Naive thymus-derived CD4-positive, alpha-beta T cell (primary cell): ENCODE measurements at regions not wholly inside any gene's neighbourhood (a gene's known extent, or its start where the extent isn't known, plus 50 kb on each side); places are given as distances from the start of the nearest gene placed in this dataset.

Experiments
- ATAC-seq: fragments of 150-1000 bp; cut with Tn5 transposase; 2 replicates; pipeline ENCODE4 v1.10.0; 2021; ENCODE audit warnings: mild to moderate bottlenecking, moderate library complexity
- CTCF ChIA-PET: fragments of 350-600 bp; sonication (Branson Sonifier 250); formaldehyde crosslinking; loops from one replicate; lab custom pipeline; 2021; ENCODE audit warnings: antibody characterized with exemption; lab: Charles Lee
- POLR2A ChIA-PET: fragments of 350-600 bp; sonication (Branson Sonifier 250); formaldehyde crosslinking; loops from one replicate; lab custom pipeline; 2021; ENCODE audit warnings: antibody characterized with exemption, inconsistent platforms; lab: Charles Lee
- DNase-seq, 9 donors: peaks; one replicate each; pipeline versions ENCODE4 v3.0.0 to v3.0.0-alpha.2; 2020 to 2022; ENCODE audit warnings: mixed read lengths in 1 of 9
- H3K27ac ChIP-seq: one replicate; pipeline ENCODE4 v1.7.0; 2013; ENCODE audit warnings: mild to moderate bottlenecking, low read depth, low read length, moderate library complexity
- H3K27me3 ChIP-seq, 2 donors: one replicate each; pipeline ENCODE4 v1.7.0; 2013; ENCODE audit warnings: low read length in 2 of 2, mild to moderate bottlenecking in 2 of 2, moderate library complexity in 2 of 2; ENCODE audit not compliant: control insufficient read depth in 2 of 2, insufficient read depth in 2 of 2
- H3K36me3 ChIP-seq, 3 experiments: 1 replicate in 2 of 3; 2 replicates in 1 of 3; pipeline ENCODE4 v1.7.0; 2013; ENCODE audit warnings: low read length in 3 of 3, mild to moderate bottlenecking in 3 of 3, moderate library complexity in 1 of 3; ENCODE audit not compliant: insufficient read depth in 3 of 3, control insufficient read depth in 2 of 3
- H3K4me1 ChIP-seq, 2 donors: one replicate each; pipeline ENCODE4 v1.7.0; 2013; ENCODE audit warnings: low read length in 2 of 2, mild to moderate bottlenecking in 2 of 2, moderate library complexity in 1 of 2; ENCODE audit not compliant: control insufficient read depth in 2 of 2, insufficient read depth in 2 of 2
- H3K4me3 ChIP-seq: 2 replicates; pipeline ENCODE4 v1.7.0; 2013; ENCODE audit warnings: mild to moderate bottlenecking, low read length
- H3K9me3 ChIP-seq, 3 experiments: 1 replicate in 2 of 3; 2 replicates in 1 of 3; pipeline ENCODE4 v1.7.0; 2013; ENCODE audit warnings: low read length in 3 of 3; ENCODE audit not compliant: control insufficient read depth in 2 of 3
- H3K27ac Mint-ChIP-seq, 9 donors: one replicate each; pipeline ENCODE4 v1.8.0; 2020 to 2022; ENCODE audit warnings: mixed read lengths in 9 of 9, mild to moderate bottlenecking in 8 of 9, moderate library complexity in 5 of 9, inconsistent platforms in 2 of 9
- H3K27me3 Mint-ChIP-seq, 5 donors: one replicate each; pipeline ENCODE4 v1.8.0; 2021 to 2022; ENCODE audit warnings: mixed read lengths in 5 of 5, mild to moderate bottlenecking in 1 of 5
- H3K36me3 Mint-ChIP-seq, 5 donors: one replicate each; pipeline ENCODE4 v1.8.0; 2020 to 2022; ENCODE audit warnings: mixed read lengths in 5 of 5, mild to moderate bottlenecking in 3 of 5, inconsistent platforms in 1 of 5
- H3K4me1 Mint-ChIP-seq, 7 donors: one replicate each; pipeline ENCODE4 v1.8.0; 2020 to 2022; ENCODE audit warnings: mixed read lengths in 7 of 7, mild to moderate bottlenecking in 3 of 7, inconsistent platforms in 1 of 7
- H3K4me3 Mint-ChIP-seq, 10 donors: one replicate each; pipeline ENCODE4 v1.8.0; 2020 to 2022; ENCODE audit warnings: mild to moderate bottlenecking in 10 of 10, mixed read lengths in 10 of 10, moderate library complexity in 6 of 10, inconsistent platforms in 2 of 10
- H3K9me3 Mint-ChIP-seq, 11 donors: one replicate each; pipeline ENCODE4 v1.8.0; 2020 to 2022; ENCODE audit warnings: mixed read lengths in 11 of 11, mild to moderate bottlenecking in 4 of 11, inconsistent platforms in 1 of 11, moderate library complexity in 1 of 11
- intact Hi-C, 2 donors: fragments of 100-400 bp; cut with micrococcal nuclease; formaldehyde crosslinking; loops; one replicate each; pipeline ENCODE4 v1.15.1; 2023

DNA sequence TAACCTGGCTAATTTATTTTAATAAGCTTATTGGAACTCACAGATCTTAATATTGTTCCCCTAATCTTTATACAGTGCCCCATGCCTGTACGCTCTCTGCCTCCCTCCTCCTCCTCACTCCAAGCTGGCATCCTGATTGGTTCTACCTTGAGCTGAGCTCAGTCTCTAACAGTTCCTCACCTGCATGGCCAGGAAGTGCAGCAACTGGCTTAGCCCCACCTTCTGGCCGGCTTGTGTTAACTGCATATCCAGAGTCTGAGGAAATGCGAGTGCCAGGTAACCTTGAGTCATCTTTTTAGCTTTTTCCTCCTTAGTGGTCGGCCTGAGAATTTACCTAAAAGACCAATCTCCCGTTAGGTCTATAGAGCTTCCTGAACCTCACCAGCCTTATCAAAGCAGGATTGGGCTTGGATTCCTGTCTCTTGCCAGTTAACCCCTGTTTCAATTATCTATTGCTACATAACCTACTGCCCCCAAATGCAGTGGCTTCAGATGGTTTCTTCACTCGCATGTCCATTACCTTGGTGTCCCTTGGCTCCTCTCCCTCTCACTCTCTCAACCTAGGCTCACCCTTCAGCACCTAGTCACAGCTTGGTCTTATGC, 89.5 kb upstream of the STK39 start:
- no peak overlapping the region for H3K27ac Mint-ChIP-seq
- intact Hi-C loops = loop anchor here (1.0 to 5.0 kb wide), 6 partner anchors 50 to 1795 kb away; partner anchors contain the start of gene STK39 (in 2 of the 2)
- ATAC-seq = peak; percentile 93
- Histone ChIP-seq H3K9me3 (no peaks in the 10 kb centered on the region), H3K27ac (no peak overlapping the region), H3K36me3 (no peaks in the 10 kb centered on the region), H3K4me1 (no peaks in the 10 kb centered on the region), H3K27me3 (no peaks in the 10 kb centered on the region), H3K4me3 (no peak overlapping the region)
- H3K27me3 Mint-ChIP-seq = peaks cover 0 to 10% (median 0%) of the 10 kb centered on the region in 5 donors
- CTCF ChIA-PET = interaction anchor here (0.6 to 3.1 kb wide), 13 partner anchors 10 to 1799 kb away, joined by 3 to 15 read pairs (median 3); no protein-coding TSS in a partner anchor
- POLR2A ChIA-PET = interaction anchor here (0.5 to 0.6 kb wide), 2 partner anchors 201 to 1677 kb away, joined by 3 read pairs; no protein-coding TSS in a partner anchor
- peaks cover 0 to 3% (median 0%) of the 10 kb centered on the region in 11 donors for H3K9me3 Mint-ChIP-seq
- H3K4me1 Mint-ChIP-seq = peaks cover 0 to 4% (median 0%) of the 10 kb centered on the region in 7 donors
- H3K36me3 Mint-ChIP-seq = no peaks in the 10 kb centered on the region
- H3K4me3 Mint-ChIP-seq = peak overlapping the region in 1 of 10 donors; percentile 5
- peak in 8 of 9 donors; percentile 11 to 58 (median 48) for DNase-seq

DNA sequence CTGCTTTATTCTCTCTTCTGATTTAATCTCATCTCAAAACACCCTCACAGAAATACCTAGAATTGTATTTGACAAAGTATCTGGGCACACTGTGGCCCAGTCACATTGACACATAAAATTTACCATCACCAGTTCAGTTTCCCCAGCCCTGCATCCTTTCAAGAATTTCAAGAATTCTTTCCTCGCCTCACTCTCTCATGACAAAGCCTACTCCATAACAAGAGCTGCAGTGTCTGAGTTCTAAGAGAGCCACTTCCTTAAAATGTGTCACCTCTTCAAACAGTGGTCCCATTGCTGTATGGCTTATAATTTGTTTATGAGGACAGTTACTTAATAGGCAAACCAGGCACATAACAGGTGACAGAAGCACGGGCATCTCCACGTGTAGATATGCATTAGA, 90.9 kb upstream of the STK39 start:
- H3K27me3 Mint-ChIP-seq = peaks cover 0 to 10% (median 0%) of the 10 kb centered on the region in 5 donors
- ChIA-PET POLR2A (no interaction called here), CTCF (interaction anchor here (1.0 kb wide), 1 partner anchor 8 kb away, joined by 4 read pairs; no protein-coding TSS in a partner anchor)
- Histone ChIP-seq H3K4me1 (no peaks in the 10 kb centered on the region), H3K27me3 (no peaks in the 10 kb centered on the region), H3K9me3 (no peaks in the 10 kb centered on the region), H3K36me3 (no peaks in the 10 kb centered on the region), H3K4me3 (no peak overlapping the region), H3K27ac (no peak overlapping the region)
- H3K4me3 Mint-ChIP-seq = no peak overlapping the region
- DNase-seq (no peak), ATAC-seq (no peak)
- no peak overlapping the region for H3K27ac Mint-ChIP-seq
- peaks cover 0 to 1% (median 0%) of the 10 kb centered on the region in 11 donors for H3K9me3 Mint-ChIP-seq
- intact Hi-C loops = loop anchor here in 1 of 2 donors (5.0 kb wide), 1 partner anchor 1796 kb away; no protein-coding TSS in a partner anchor
- H3K36me3 Mint-ChIP-seq = no peaks in the 10 kb centered on the region
- H3K4me1 Mint-ChIP-seq = peaks cover 0 to 4% (median 0%) of the 10 kb centered on the region in 7 donors

DNA sequence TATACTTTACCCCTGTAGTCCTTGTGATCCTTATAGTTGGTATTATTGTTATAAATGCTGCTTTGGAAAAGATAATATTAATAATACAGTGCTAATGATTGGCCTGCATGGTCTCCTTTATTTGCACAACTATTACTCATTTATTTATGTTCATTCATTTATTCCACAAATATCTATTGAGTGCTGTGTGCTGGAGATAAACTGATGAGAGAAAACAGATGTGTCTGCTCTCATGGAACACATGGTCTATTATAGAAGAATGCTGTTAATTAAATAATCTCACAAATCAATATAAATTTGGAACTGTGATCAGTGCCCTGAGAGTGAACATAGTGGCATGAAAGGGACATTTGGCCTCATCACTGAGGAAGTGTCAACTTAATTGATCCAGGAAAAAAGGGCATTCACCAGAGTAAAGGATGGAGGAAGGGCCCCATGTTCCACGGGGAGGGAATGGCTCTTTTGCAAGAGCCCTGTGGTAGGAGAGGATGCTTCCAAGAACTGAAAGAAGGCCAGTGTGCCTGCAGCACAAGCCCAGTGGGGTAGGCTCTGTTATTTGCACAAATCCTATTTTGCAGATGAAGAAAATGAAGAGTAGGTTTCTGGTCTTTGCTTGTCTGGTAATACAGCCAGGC, 91.5 kb upstream of the STK39 start:
- H3K36me3 ChIP-seq = no peaks in the 10 kb centered on the region
- intact Hi-C loops = loop anchor here in 1 of 2 donors (5.0 kb wide), 1 partner anchor 1797 kb away; no protein-coding TSS in a partner anchor
- H3K9me3 Mint-ChIP-seq = peaks cover 0 to 1% (median 0%) of the 10 kb centered on the region in 11 donors
- no peak overlapping the region for H3K4me3 ChIP-seq
- DNase-seq (no peak), ATAC-seq (no peak)
- ChIA-PET CTCF (interaction anchor here (1.3 to 2.1 kb wide), 2 partner anchors 10 to 177 kb away, joined by 3 to 4 read pairs; no protein-coding TSS in a partner anchor), POLR2A (no interaction called here)
- no peaks in the 10 kb centered on the region for H3K27me3 ChIP-seq
- H3K27me3 Mint-ChIP-seq = peaks cover 0 to 13% (median 0%) of the 10 kb centered on the region in 5 donors
- H3K4me1 ChIP-seq = no peaks in the 10 kb centered on the region
- H3K4me3 Mint-ChIP-seq = no peak overlapping the region
- H3K4me1 Mint-ChIP-seq = peaks cover 0 to 4% (median 0%) of the 10 kb centered on the region in 7 donors
- no peaks in the 10 kb centered on the region for H3K36me3 Mint-ChIP-seq
- H3K27ac ChIP-seq = no peak overlapping the region
- no peaks in the 10 kb centered on the region for H3K9me3 ChIP-seq
- no peak overlapping the region for H3K27ac Mint-ChIP-seq

DNA sequence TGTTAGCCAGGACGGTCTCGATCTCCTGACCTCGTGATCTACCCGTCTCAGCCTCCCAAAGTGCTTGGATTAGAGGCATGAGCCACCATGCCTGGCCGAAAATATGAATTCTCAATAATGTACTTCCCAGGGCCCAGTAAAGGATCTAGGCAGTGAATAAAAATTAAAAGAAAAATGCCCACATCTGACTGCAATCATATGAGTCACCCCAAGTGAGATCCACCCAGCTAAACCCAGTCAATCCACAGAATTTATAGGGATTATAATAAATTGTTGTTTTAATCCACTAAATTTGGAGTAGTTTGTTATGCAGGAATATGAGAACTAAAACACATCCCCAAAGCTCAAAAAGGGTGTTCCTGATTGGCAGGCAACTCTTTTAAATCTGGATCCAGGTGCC, 93.5 kb upstream of the STK39 start:
- Mint-ChIP-seq H3K9me3 (peaks cover 0 to 1% (median 0%) of the 10 kb centered on the region in 11 donors), H3K27ac (no peak overlapping the region), H3K27me3 (peaks cover 0 to 22% (median 0%) of the 10 kb centered on the region in 5 donors), H3K36me3 (no peaks in the 10 kb centered on the region), H3K4me1 (peaks cover 0 to 4% (median 0%) of the 10 kb centered on the region in 7 donors), H3K4me3 (no peak overlapping the region)
- Histone ChIP-seq H3K9me3 (no peaks in the 10 kb centered on the region), H3K27me3 (no peaks in the 10 kb centered on the region), H3K4me1 (no peaks in the 10 kb centered on the region), H3K4me3 (no peak overlapping the region), H3K27ac (no peak overlapping the region), H3K36me3 (no peaks in the 10 kb centered on the region)
- intact Hi-C loops = no loop called here
- ATAC-seq (no peak), DNase-seq (no peak)
- ChIA-PET POLR2A (no interaction called here), CTCF (interaction anchor here (2.1 kb wide), 1 partner anchor 179 kb away, joined by 4 read pairs; no protein-coding TSS in a partner anchor)

DNA sequence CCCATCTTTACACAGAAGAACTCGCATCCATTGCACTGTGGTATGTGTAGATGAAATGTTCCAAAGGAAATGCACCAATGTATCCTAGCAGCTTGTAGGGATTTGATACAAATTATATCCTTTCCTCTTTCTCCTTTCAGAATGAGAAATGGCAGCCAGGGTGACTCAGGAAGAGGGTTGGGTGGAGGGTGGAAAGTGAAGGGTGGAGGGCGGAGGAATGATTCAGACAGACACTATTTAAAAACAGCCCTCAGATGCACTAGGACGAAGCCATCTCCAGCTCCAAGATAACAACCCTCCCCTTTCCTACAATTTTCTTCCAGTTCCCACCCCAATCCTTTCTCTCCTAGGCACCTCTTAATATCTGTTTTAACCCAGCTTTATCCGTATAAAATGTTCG, 96.2 kb upstream of the STK39 start:
- Mint-ChIP-seq H3K36me3 (no peaks in the 10 kb centered on the region), H3K27ac (no peak overlapping the region), H3K4me1 (peaks cover 2 to 9% (median 8%) of the 10 kb centered on the region in 7 donors), H3K27me3 (peaks cover 0 to 23% (median 0%) of the 10 kb centered on the region in 5 donors), H3K4me3 (no peak overlapping the region), H3K9me3 (no peaks in the 10 kb centered on the region)
- H3K27me3 ChIP-seq = no peaks in the 10 kb centered on the region
- no peaks in the 10 kb centered on the region for H3K9me3 ChIP-seq
- DNase-seq (no peak), ATAC-seq (no peak)
- CTCF ChIA-PET = interaction anchor here (0.7 to 1.1 kb wide), 3 partner anchors 8 to 415 kb away, joined by 3 to 6 read pairs (median 3); no protein-coding TSS in a partner anchor
- no peaks in the 10 kb centered on the region for H3K4me1 ChIP-seq
- no peak overlapping the region for H3K4me3 ChIP-seq
- POLR2A ChIA-PET = no interaction called here
- no peak overlapping the region for H3K27ac ChIP-seq
- intact Hi-C loops = no loop called here
- no peaks in the 10 kb centered on the region for H3K36me3 ChIP-seq

DNA sequence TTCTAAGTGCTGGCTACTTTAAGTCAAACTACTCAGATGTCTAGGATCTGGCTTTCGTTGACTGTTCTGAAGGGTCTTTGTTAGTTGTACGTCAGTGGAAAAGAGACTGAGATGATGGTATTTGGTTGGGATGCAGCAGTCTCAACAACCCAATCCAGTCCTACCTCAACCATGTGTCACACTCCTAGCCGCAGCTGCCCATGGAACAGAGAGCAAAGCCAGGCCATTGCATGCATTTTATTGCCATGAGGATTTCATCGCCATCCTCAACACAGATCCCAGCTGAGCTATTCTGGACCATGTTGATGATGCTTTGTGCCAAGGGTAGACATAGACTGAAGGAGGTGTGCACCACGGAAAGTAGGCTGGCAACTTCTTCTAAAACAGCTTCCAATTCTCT, 97.3 kb upstream of the STK39 start:
- no peaks in the 10 kb centered on the region for H3K36me3 ChIP-seq

More for the DNA sequence above, 97.3 kb upstream of the STK39 start:
- Mint-ChIP-seq H3K4me1 (peaks cover 2 to 9% (median 8%) of the 10 kb centered on the region in 7 donors), H3K27ac (no peak overlapping the region), H3K4me3 (no peak overlapping the region), H3K9me3 (no peaks in the 10 kb centered on the region), H3K27me3 (peaks cover 0 to 26% (median 0%) of the 10 kb centered on the region in 5 donors), H3K36me3 (no peaks in the 10 kb centered on the region)
- Histone ChIP-seq H3K27me3 (no peaks in the 10 kb centered on the region), H3K4me1 (no peaks in the 10 kb centered on the region), H3K27ac (no peak overlapping the region), H3K9me3 (no peaks in the 10 kb centered on the region), H3K4me3 (no peak overlapping the region)
- ATAC-seq (no peak), DNase-seq (no peak)
- intact Hi-C loops = loop anchor here in 1 of 2 donors (5.0 kb wide), 2 partner anchors 238 to 283 kb away; no protein-coding TSS in a partner anchor
- ChIA-PET CTCF (interaction anchor here (0.7 to 4.9 kb wide), 7 partner anchors 11 to 414 kb away, joined by 3 to 27 read pairs (median 3); no protein-coding TSS in a partner anchor), POLR2A (interaction anchor here (0.7 kb wide), 2 partner anchors 138 to 359 kb away, joined by 3 to 5 read pairs; no protein-coding TSS in a partner anchor)
